AG04449 (cell line): ENCODE measurements at regions not wholly inside any gene's neighbourhood (a gene's known extent, or its start where the extent isn't known, plus 50 kb on each side); places are given as distances from the start of the nearest gene placed in this dataset.

Experiments used
- CTCF ChIA-PET: fragments of 350-600 bp; formaldehyde crosslinking; extraction: SDS; loops from one replicate; lab custom pipeline; 2021; ENCODE audit warnings: antibody characterized with exemption; lab: Yijun Ruan, JAX
- POLR2A ChIA-PET: fragments of 400-600, 350-600 bp; formaldehyde crosslinking; extraction: SDS; loops from one replicate; lab custom pipeline; 2020; ENCODE audit warnings: antibody characterized with exemption, inconsistent platforms; lab: Yijun Ruan, JAX
- DNase-seq: peaks from one replicate; pipeline ENCODE4 v3.0.0-alpha.2; 2010; ENCODE audit warnings: low read depth, low spot score
- H3K4me3 ChIP-seq: 2 replicates; pipeline ENCODE4 v1.5.1; 2011; ENCODE audit warnings: low read depth, mild to moderate bottlenecking, control low read depth, low read length
- CTCF ChIP-seq: IDR thresholded peaks from one replicate; pipeline ENCODE4 v1.5.1; 2011; ENCODE audit warnings: mild to moderate bottlenecking, moderate library complexity, low read length, control low read depth, inconsistent platforms; ENCODE audit not compliant: insufficient read depth; ENCODE audit errors: missing control alignments

DNA sequence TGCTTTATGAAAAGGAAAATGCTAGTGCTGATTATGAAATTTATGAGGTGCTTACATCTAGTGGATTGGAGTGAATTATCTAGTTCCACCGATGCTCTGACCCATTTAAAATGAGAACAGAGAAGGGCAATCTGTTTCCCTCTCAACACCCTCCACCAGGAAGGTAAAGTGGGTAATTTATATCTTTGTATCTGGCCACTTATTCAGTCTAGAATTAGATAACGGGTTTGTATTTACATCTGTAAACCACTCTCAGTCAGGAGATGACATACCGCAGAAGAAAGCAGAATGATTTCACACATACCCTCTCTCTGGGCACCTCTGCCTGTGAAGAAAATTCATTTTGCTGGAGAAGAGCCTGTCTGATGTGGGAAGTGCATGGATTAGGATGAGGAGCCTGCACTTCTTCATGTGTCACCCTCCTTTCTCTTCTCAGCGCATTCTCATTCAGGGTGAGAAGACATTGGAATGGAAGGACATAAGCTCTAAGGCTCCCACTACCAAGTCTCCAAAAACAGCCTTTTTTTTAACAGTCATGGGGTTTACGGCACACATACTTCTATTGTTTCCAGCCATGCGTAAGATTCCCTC, 646.7 kb upstream of the SALL1 start:
- no peak for DNase-seq
- POLR2A ChIA-PET, result no interaction called here
- no peak overlapping the region for H3K4me3 ChIP-seq
- TF ChIP-seq CTCF, result no peak
- CTCF ChIA-PET, result interaction anchor here (2.4 kb wide), 1 partner anchor 20 kb away, joined by 12 read pairs; no protein-coding TSS in a partner anchor

- ChIA-PET POLR2A (no interaction called here), CTCF (no interaction called here)
- no peak for DNase-seq
- no peak for TF ChIP-seq CTCF
- H3K4me3 ChIP-seq, result no peak overlapping the region
Observed at GRCh38 chr16:51779240-51779639, 628.2 kb upstream of the SALL1 start.

DNA sequence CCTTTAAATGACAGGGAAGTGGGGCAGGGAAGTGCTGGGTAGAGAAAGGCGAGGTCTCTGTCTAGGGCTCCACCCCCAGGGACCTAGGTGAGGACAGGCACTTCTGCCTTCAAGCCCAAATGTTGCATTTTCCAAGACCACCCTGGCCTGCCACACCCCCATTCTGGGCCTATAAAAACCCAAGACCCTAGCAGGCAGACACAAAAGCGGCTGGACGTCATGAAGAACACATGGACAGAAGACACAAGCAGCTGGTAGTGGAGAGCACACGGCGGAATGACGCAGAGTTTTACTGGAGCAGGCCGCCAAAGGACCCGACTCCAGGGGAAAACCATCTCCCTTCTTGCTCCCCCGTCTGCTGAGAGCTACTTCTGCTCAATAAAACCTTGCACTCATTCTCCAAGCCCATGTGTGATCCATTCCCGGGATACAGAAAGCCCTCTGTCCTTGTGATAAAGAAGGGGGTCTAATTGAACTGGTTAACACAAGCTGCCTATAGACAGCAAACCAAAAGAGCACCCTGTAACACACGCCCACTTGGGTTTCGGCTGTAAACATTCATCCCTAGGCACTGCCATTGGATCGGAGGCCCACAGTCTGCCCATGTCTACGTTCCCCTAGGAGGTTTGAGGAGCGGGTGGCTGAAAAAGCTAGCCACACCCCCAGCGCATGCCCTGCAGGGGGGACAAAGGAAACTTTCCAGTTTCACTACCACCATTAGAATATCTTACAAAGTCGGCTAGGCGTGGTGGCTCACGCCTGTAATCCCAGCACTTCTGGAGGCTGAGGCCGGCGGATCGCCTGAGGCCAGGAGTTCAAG, 622.2 kb upstream of the SALL1 start:
- no peak overlapping the region for H3K4me3 ChIP-seq
- DNase-seq, result no peak
- ChIA-PET CTCF (no interaction called here), POLR2A (no interaction called here)
- no peak for TF ChIP-seq CTCF

- POLR2A ChIA-PET, result interaction anchor here (0.6 kb wide), 1 partner anchor 558 kb away, joined by 3 read pairs; no protein-coding TSS in a partner anchor
- DNase-seq, result no peak
- no peak for TF ChIP-seq CTCF
- CTCF ChIA-PET, result interaction anchor here (0.6 to 1.4 kb wide), 2 partner anchors 620 to 621 kb away, joined by 3 read pairs; no protein-coding TSS in a partner anchor
- no peak overlapping the region for H3K4me3 ChIP-seq
Observed at GRCh38 chr16:51766739-51767138, 615.7 kb upstream of the SALL1 start.

GRCh38 chr16:51763072-51763661, 612.1 kb upstream of the SALL1 start:
- TF ChIP-seq CTCF, result no peak
- no peak overlapping the region for H3K4me3 ChIP-seq
- ChIA-PET POLR2A (no interaction called here), CTCF (interaction anchor here (1.2 to 5.0 kb wide), 3 partner anchors 14 to 619 kb away, joined by 3 to 57 read pairs (median 5); no protein-coding TSS in a partner anchor)
- no peak for DNase-seq
